ENCODE measurements at regions not wholly inside any gene's neighbourhood (a gene's known extent, or its start where the extent isn't known, plus 50 kb on each side); places are given as distances from the start of the nearest gene placed in this dataset.

- WGBS, 2 experiments: no CpG with 5 or more reads among the region's 1 CpG
- H3K36me3 ChIP-seq (ENCODE audit: control insufficient read depth, insufficient read depth, low read length): no peaks in the 10 kb centered on the region
- H3K4me1 ChIP-seq (ENCODE audit: control insufficient read depth, insufficient read depth, low read length): no peaks in the 10 kb centered on the region
- no peak overlapping the region for H3K4me3 ChIP-seq (ENCODE audit: insufficient read depth, low read depth, low read length)
- H3K9me3 ChIP-seq (ENCODE audit: control insufficient read depth, low read length): no peaks in the 10 kb centered on the region
- no peak overlapping the region for H3K27ac ChIP-seq (ENCODE audit: insufficient read depth, low read depth, low read length, poor library complexity, severe bottlenecking)
- no peaks in the 10 kb centered on the region for H3K27me3 ChIP-seq (ENCODE audit: control insufficient read depth, insufficient read depth, low read length, poor library complexity, severe bottlenecking)
Measured at GRCh38 chr3:28134198-28134597, 107.2 kb upstream of the CMC1 start.

- Histone ChIP-seq H3K27me3 (ENCODE audit: control insufficient read depth, insufficient read depth, low read length, poor library complexity, severe bottlenecking) (no peaks in the 10 kb centered on the region), H3K36me3 (ENCODE audit: control insufficient read depth, insufficient read depth, low read length) (no peaks in the 10 kb centered on the region), H3K9me3 (ENCODE audit: control insufficient read depth, low read length) (no peaks in the 10 kb centered on the region), H3K4me3 (ENCODE audit: insufficient read depth, low read depth, low read length) (no peak overlapping the region), H3K27ac (ENCODE audit: insufficient read depth, low read depth, low read length, poor library complexity, severe bottlenecking) (no peak overlapping the region), H3K4me1 (ENCODE audit: control insufficient read depth, insufficient read depth, low read length) (no peaks in the 10 kb centered on the region)
- 94% methylated on average over 3 of the region's 3 CpGs for WGBS, 2 experiments
Measured at GRCh38 chr3:28134792-28135375, 106.5 kb upstream of the CMC1 start.

- no peaks in the 10 kb centered on the region for H3K9me3 ChIP-seq (ENCODE audit: control insufficient read depth, low read length)
- H3K27ac ChIP-seq (ENCODE audit: insufficient read depth, low read depth, low read length, poor library complexity, severe bottlenecking): no peak overlapping the region
- 91 to 97% methylated on average over 1 to 2 of the region's 2 CpGs for WGBS, 2 experiments
Measured at GRCh38 chr3:28136607-28137216, 104.7 kb upstream of the CMC1 start.

GRCh38 chr3:28138043-28138610, 103.3 kb upstream of the CMC1 start:
- no peaks in the 10 kb centered on the region for H3K36me3 ChIP-seq (ENCODE audit: control insufficient read depth, insufficient read depth, low read length)
- 82 to 90% methylated on average over 4 to 5 of the region's 6 CpGs for WGBS, 2 experiments
- H3K4me1 ChIP-seq (ENCODE audit: control insufficient read depth, insufficient read depth, low read length): no peaks in the 10 kb centered on the region
- H3K27ac ChIP-seq (ENCODE audit: insufficient read depth, low read depth, low read length, poor library complexity, severe bottlenecking): no peak overlapping the region
- no peaks in the 10 kb centered on the region for H3K9me3 ChIP-seq (ENCODE audit: control insufficient read depth, low read length)
- no peak overlapping the region for H3K4me3 ChIP-seq (ENCODE audit: insufficient read depth, low read depth, low read length)
- H3K27me3 ChIP-seq (ENCODE audit: control insufficient read depth, insufficient read depth, low read length, poor library complexity, severe bottlenecking): no peaks in the 10 kb centered on the region

More at GRCh38 chr3:28136607-28137216, 104.7 kb upstream of the CMC1 start:
- H3K27me3 ChIP-seq (ENCODE audit: control insufficient read depth, insufficient read depth, low read length, poor library complexity, severe bottlenecking): no peaks in the 10 kb centered on the region
- no peaks in the 10 kb centered on the region for H3K4me1 ChIP-seq (ENCODE audit: control insufficient read depth, insufficient read depth, low read length)
- no peaks in the 10 kb centered on the region for H3K36me3 ChIP-seq (ENCODE audit: control insufficient read depth, insufficient read depth, low read length)
- no peak overlapping the region for H3K4me3 ChIP-seq (ENCODE audit: insufficient read depth, low read depth, low read length)

- H3K9me3 ChIP-seq (ENCODE audit: control insufficient read depth, low read length): no peaks in the 10 kb centered on the region
- H3K4me1 ChIP-seq (ENCODE audit: control insufficient read depth, insufficient read depth, low read length): no peaks in the 10 kb centered on the region
- H3K27ac ChIP-seq (ENCODE audit: insufficient read depth, low read depth, low read length, poor library complexity, severe bottlenecking): no peak overlapping the region
- H3K36me3 ChIP-seq (ENCODE audit: control insufficient read depth, insufficient read depth, low read length): no peaks in the 10 kb centered on the region
- H3K27me3 ChIP-seq (ENCODE audit: control insufficient read depth, insufficient read depth, low read length, poor library complexity, severe bottlenecking): no peaks in the 10 kb centered on the region
- no peak overlapping the region for H3K4me3 ChIP-seq (ENCODE audit: insufficient read depth, low read depth, low read length)
- WGBS, 2 experiments: 89 to 94% methylated on average over 4 of the region's 4 CpGs
Measured at GRCh38 chr3:28139288-28139687, 102.1 kb upstream of the CMC1 start.

GRCh38 chr3:28139967-28140634, 101.3 kb upstream of the CMC1 start:
- WGBS, 2 experiments: 79 to 93% methylated on average over 5 of the region's 5 CpGs
- no peaks in the 10 kb centered on the region for H3K27me3 ChIP-seq (ENCODE audit: control insufficient read depth, insufficient read depth, low read length, poor library complexity, severe bottlenecking)
- no peak overlapping the region for H3K4me3 ChIP-seq (ENCODE audit: insufficient read depth, low read depth, low read length)
- no peaks in the 10 kb centered on the region for H3K9me3 ChIP-seq (ENCODE audit: control insufficient read depth, low read length)
- H3K36me3 ChIP-seq (ENCODE audit: control insufficient read depth, insufficient read depth, low read length): no peaks in the 10 kb centered on the region
- H3K27ac ChIP-seq (ENCODE audit: insufficient read depth, low read depth, low read length, poor library complexity, severe bottlenecking): no peak overlapping the region
- no peaks in the 10 kb centered on the region for H3K4me1 ChIP-seq (ENCODE audit: control insufficient read depth, insufficient read depth, low read length)

GRCh38 chr3:28140664-28141063, 100.8 kb upstream of the CMC1 start:
- Histone ChIP-seq H3K4me3 (ENCODE audit: insufficient read depth, low read depth, low read length) (no peak overlapping the region), H3K27ac (ENCODE audit: insufficient read depth, low read depth, low read length, poor library complexity, severe bottlenecking) (no peak overlapping the region), H3K27me3 (ENCODE audit: control insufficient read depth, insufficient read depth, low read length, poor library complexity, severe bottlenecking) (no peaks in the 10 kb centered on the region), H3K36me3 (ENCODE audit: control insufficient read depth, insufficient read depth, low read length) (no peaks in the 10 kb centered on the region), H3K4me1 (ENCODE audit: control insufficient read depth, insufficient read depth, low read length) (no peaks in the 10 kb centered on the region), H3K9me3 (ENCODE audit: control insufficient read depth, low read length) (no peaks in the 10 kb centered on the region)
- WGBS, 2 experiments: 90 to 94% methylated on average over 4 of the region's 4 CpGs

GRCh38 chr3:28149960-28150359, 91.5 kb upstream of the CMC1 start:
- no peak overlapping the region for H3K4me3 ChIP-seq (ENCODE audit: insufficient read depth, low read depth, low read length)
- no peak overlapping the region for H3K27ac ChIP-seq (ENCODE audit: insufficient read depth, low read depth, low read length, poor library complexity, severe bottlenecking)
- no peaks in the 10 kb centered on the region for H3K4me1 ChIP-seq (ENCODE audit: control insufficient read depth, insufficient read depth, low read length)
- no peaks in the 10 kb centered on the region for H3K36me3 ChIP-seq (ENCODE audit: control insufficient read depth, insufficient read depth, low read length)
- H3K27me3 ChIP-seq (ENCODE audit: control insufficient read depth, insufficient read depth, low read length, poor library complexity, severe bottlenecking): no peaks in the 10 kb centered on the region
- no peaks in the 10 kb centered on the region for H3K9me3 ChIP-seq (ENCODE audit: control insufficient read depth, low read length)

- H3K27ac ChIP-seq (ENCODE audit: insufficient read depth, low read depth, low read length, poor library complexity, severe bottlenecking): no peak overlapping the region
- H3K9me3 ChIP-seq (ENCODE audit: control insufficient read depth, low read length): no peaks in the 10 kb centered on the region
- H3K27me3 ChIP-seq (ENCODE audit: control insufficient read depth, insufficient read depth, low read length, poor library complexity, severe bottlenecking): no peaks in the 10 kb centered on the region
- no peaks in the 10 kb centered on the region for H3K36me3 ChIP-seq (ENCODE audit: control insufficient read depth, insufficient read depth, low read length)
- H3K4me3 ChIP-seq (ENCODE audit: insufficient read depth, low read depth, low read length): no peak overlapping the region
- no peaks in the 10 kb centered on the region for H3K4me1 ChIP-seq (ENCODE audit: control insufficient read depth, insufficient read depth, low read length)
Measured at GRCh38 chr3:28150465-28151206, 90.8 kb upstream of the CMC1 start.

GRCh38 chr3:28151207-28151550, 90.2 kb upstream of the CMC1 start:
- Histone ChIP-seq H3K4me1 (ENCODE audit: control insufficient read depth, insufficient read depth, low read length) (no peaks in the 10 kb centered on the region), H3K27ac (ENCODE audit: insufficient read depth, low read depth, low read length, poor library complexity, severe bottlenecking) (no peak overlapping the region), H3K4me3 (ENCODE audit: insufficient read depth, low read depth, low read length) (no peak overlapping the region), H3K36me3 (ENCODE audit: control insufficient read depth, insufficient read depth, low read length) (no peaks in the 10 kb centered on the region), H3K9me3 (ENCODE audit: control insufficient read depth, low read length) (no peaks in the 10 kb centered on the region), H3K27me3 (ENCODE audit: control insufficient read depth, insufficient read depth, low read length, poor library complexity, severe bottlenecking) (no peaks in the 10 kb centered on the region)
- WGBS, 2 experiments: 90 to 95% methylated on average over 2 of the region's 2 CpGs

Data from ectodermal cell (in vitro differentiated cells).